GM23338 (cell line): ENCODE measurements at regions not wholly inside any gene's neighbourhood (a gene's known extent, or its start where the extent isn't known, plus 50 kb on each side); places are given as distances from the start of the nearest gene placed in this dataset.

ENCODE experiments used
- ATAC-seq: fragments of 200-7000 bp; cut with Tn5 transposase; 3 replicates; pipeline ENCODE4 v1.9.1; 2020
- DNase-seq: peaks from one replicate; pipeline ENCODE4 v3.0.0-alpha.2; 2015; ENCODE audit warnings: low spot score
- H2AFZ ChIP-seq: fragments of 200-600 bp; sonication (generic); 2 replicates; pipeline ENCODE4 v1.8.0; 2016; ENCODE audit warnings: antibody characterized with exemption, mild to moderate bottlenecking, moderate library complexity
- H3F3A ChIP-seq: fragments of 200-600 bp; sonication (generic); replicated peaks from 2 replicates; pipeline ENCODE4 v1.8.0; 2017; ENCODE audit warnings: antibody characterized with exemption, mixed run types, low read depth
- H3K27ac ChIP-seq: fragments of 200-600 bp; sonication (generic); 2 replicates; pipeline ENCODE4 v1.6.1; 2016; ENCODE audit warnings: low read depth
- H3K27me3 ChIP-seq: fragments of 200-600 bp; sonication (generic); 2 replicates; pipeline ENCODE4 v1.8.0; 2016; ENCODE audit warnings: mild to moderate bottlenecking, mixed run types, moderate library complexity; ENCODE audit not compliant: insufficient read depth
- H3K36me3 ChIP-seq: fragments of 200-600 bp; sonication (generic); 2 replicates; pipeline ENCODE4 v1.8.0; 2016; ENCODE audit warnings: mild to moderate bottlenecking; ENCODE audit not compliant: insufficient read depth
- H3K4me1 ChIP-seq: fragments of 200-600 bp; sonication (generic); 2 replicates; pipeline ENCODE4 v1.8.0; 2016; ENCODE audit warnings: mild to moderate bottlenecking, moderate library complexity; ENCODE audit not compliant: insufficient read depth
- H3K4me2 ChIP-seq: fragments of 200-600 bp; sonication (generic); 2 replicates; pipeline ENCODE4 v1.7.1; 2017; ENCODE audit warnings: mixed run types
- H3K4me3 ChIP-seq: fragments of 200-600 bp; sonication (generic); 2 replicates; pipeline ENCODE4 v1.6.1; 2016; ENCODE audit warnings: mixed run types
- H3K79me2 ChIP-seq: fragments of 200-600 bp; sonication (generic); replicated peaks from 2 replicates; pipeline ENCODE4 v1.8.0; 2017; ENCODE audit warnings: mild to moderate bottlenecking; ENCODE audit not compliant: insufficient read depth
- H3K9me2 ChIP-seq: fragments of 200-600 bp; sonication (generic); 2 replicates; pipeline ENCODE4 v1.8.0; 2017; ENCODE audit not compliant: insufficient read depth
- H4K20me1 ChIP-seq: fragments of 200-600 bp; sonication (generic); replicated peaks from 2 replicates; pipeline ENCODE4 v1.8.0; 2017; ENCODE audit warnings: mild to moderate bottlenecking; ENCODE audit not compliant: insufficient read depth
- H3K27ac Mint-ChIP-seq: 2 replicates; pipeline ENCODE4 v1.8.0; 2020; ENCODE audit warnings: inconsistent platforms, mild to moderate bottlenecking, moderate library complexity, mixed read lengths
- H3K27me3 Mint-ChIP-seq: 3 replicates; pipeline ENCODE4 v1.8.0; 2022; ENCODE audit warnings: low read depth, mild to moderate bottlenecking, moderate library complexity, mixed read lengths, inconsistent platforms; ENCODE audit not compliant: insufficient read depth, poor library complexity
- H3K36me3 Mint-ChIP-seq: 3 replicates; pipeline ENCODE4 v1.8.0; 2021; ENCODE audit warnings: low read depth, mild to moderate bottlenecking, inconsistent platforms, moderate library complexity, mixed read lengths
- H3K4me1 Mint-ChIP-seq: 3 replicates; pipeline ENCODE4 v1.8.0; 2020; ENCODE audit warnings: mild to moderate bottlenecking, inconsistent platforms, mixed read lengths
- H3K4me3 Mint-ChIP-seq: 3 replicates; pipeline ENCODE4 v1.8.0; 2021; ENCODE audit warnings: moderate library complexity, mild to moderate bottlenecking, inconsistent platforms, mixed read lengths
- H3K9me3 Mint-ChIP-seq: 3 replicates; pipeline ENCODE4 v1.8.0; 2020; ENCODE audit warnings: moderate library complexity, mild to moderate bottlenecking, inconsistent platforms, mixed read lengths
- CREB1 ChIP-seq: fragments of 250-450 bp; sonication (Bioruptor Pico); IDR thresholded peaks from 2 replicates; pipeline ENCODE4 v1.5.0; 2020; ENCODE audit warnings: low read depth, mild to moderate bottlenecking, moderate library complexity
- CTCF ChIP-seq, 2 experiments: fragments of 200-600 bp in 1 of 2; sonication (generic) in 1 of 2; conservative IDR thresholded peaks; 2 replicates each; pipeline versions ENCODE4 v1.5.1 to v1.6.1; 2016 to 2017; ENCODE audit warnings: antibody characterized with exemption in 2 of 2, low read depth in 2 of 2, mild to moderate bottlenecking in 2 of 2, moderate library complexity in 1 of 2
- ETS1 ChIP-seq: IDR thresholded peaks from 2 replicates; pipeline ENCODE4 v1.6.1; 2016; ENCODE audit warnings: antibody characterized with exemption
- EZH2 ChIP-seq: fragments of 200-600 bp; sonication (generic); IDR thresholded peaks from one replicate; pipeline ENCODE4 v1.8.0; 2017; ENCODE audit warnings: antibody characterized with exemption, mild to moderate bottlenecking, low read depth; ENCODE audit not compliant: unreplicated experiment
- EZH2phosphoT487 ChIP-seq: fragments of 200-600 bp; sonication (generic); IDR thresholded peaks from one replicate; pipeline ENCODE4 v1.8.1; 2018; ENCODE audit warnings: antibody characterized with exemption; ENCODE audit not compliant: unreplicated experiment
- JUNB ChIP-seq: IDR thresholded peaks from one replicate; pipeline ENCODE4 v1.6.1; 2016; ENCODE audit warnings: antibody characterized with exemption; ENCODE audit not compliant: unreplicated experiment
- NANOG ChIP-seq: IDR thresholded peaks from 2 replicates; pipeline ENCODE4 v1.6.1; 2016; ENCODE audit warnings: antibody characterized with exemption, borderline replicate concordance
- POLR2AphosphoS5 ChIP-seq: IDR thresholded peaks from 2 replicates; pipeline ENCODE4 v1.6.1; 2016; ENCODE audit warnings: antibody characterized with exemption, low read depth
- STAT1 ChIP-seq: IDR thresholded peaks from one replicate; pipeline ENCODE4 v1.6.1; 2016; ENCODE audit warnings: antibody characterized with exemption; ENCODE audit not compliant: unreplicated experiment
- ZNF114 ChIP-seq: fragments of 250-450 bp; sonication (Bioruptor Pico); IDR thresholded peaks from 2 replicates; pipeline ENCODE4 v1.5.0; 2020; ENCODE audit warnings: mild to moderate bottlenecking, moderate library complexity
- TF ChIP-seq, protein P1 (sequence below): IDR thresholded peaks from one replicate; pipeline ENCODE4 v1.6.1; 2018; ENCODE audit warnings: antibody characterized with exemption; ENCODE audit not compliant: unreplicated experiment
- TF ChIP-seq, protein P2 (sequence below): fragments of 250-450 bp; sonication (Bioruptor Pico); IDR thresholded peaks from 2 replicates; pipeline ENCODE4 v1.5.0; 2020; ENCODE audit warnings: mild to moderate bottlenecking, moderate library complexity

DNA sequence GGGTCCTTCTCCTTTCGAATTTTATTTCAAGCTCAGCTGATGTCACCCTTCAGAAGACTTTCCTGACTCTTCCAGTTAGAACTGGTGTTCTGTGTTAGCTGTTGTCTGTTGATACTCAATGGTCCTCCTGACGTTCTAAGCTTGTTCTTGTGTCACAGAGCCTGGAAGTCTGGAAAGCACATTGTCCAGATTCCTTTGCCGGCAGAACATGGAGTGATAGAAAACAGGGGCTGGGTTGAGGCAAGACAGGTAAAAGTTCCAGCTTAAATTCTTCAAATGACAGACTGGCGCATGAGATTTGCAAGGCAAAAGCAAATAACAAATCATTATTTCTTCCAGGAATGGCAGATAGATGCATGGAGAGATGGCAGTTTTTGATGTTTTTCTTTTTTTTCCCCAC is 102.0 kb upstream of the CLSTN2 start (continued):
- TF ChIP-seq ETS1 = no peak

DNA sequence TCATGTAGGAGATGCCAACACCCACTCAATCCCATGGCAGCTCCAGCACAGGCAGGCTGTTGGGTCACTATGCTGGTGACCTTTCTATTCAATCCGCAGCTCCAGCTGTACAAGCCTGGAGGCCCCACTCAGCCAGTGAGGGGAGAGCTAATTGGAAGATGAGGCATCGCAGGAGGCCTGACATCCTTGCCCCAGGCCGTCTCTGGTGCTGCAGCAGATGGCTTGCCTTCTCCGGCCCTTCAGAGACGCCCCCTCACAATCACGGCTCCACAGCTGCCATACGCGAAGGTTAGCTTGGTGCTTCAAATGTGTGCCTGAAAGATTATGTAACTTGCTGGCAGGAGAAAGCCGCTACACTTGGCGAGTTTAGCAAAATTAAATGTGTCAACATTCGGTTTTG is 104.2 kb upstream of the CLSTN2 start:
- Mint-ChIP-seq H3K36me3 (no peaks in the 10 kb centered on the region), H3K9me3 (no peaks in the 10 kb centered on the region), H3K4me3 (no peak overlapping the region), H3K27me3 (peaks cover 3% of the 10 kb centered on the region), H3K4me1 (no peaks in the 10 kb centered on the region; the same call in 2 of the 3 replicates), H3K27ac (no peak overlapping the region)
- no peaks in the 10 kb centered on the region for H3K36me3 ChIP-seq
- H3K9me2 ChIP-seq = peaks cover 11% of the 10 kb centered on the region
- H3K4me3 ChIP-seq = no peak overlapping the region
- no peaks in the 10 kb centered on the region for H4K20me1 ChIP-seq
- DNase-seq = no peak
- H3K4me2 ChIP-seq = no peak overlapping the region
- H3F3A ChIP-seq = no peaks in the 10 kb centered on the region
- no peak; the same call in 1 of the 3 replicates for ATAC-seq
- H3K79me2 ChIP-seq = no peaks in the 10 kb centered on the region
- no peak overlapping the region for H2AFZ ChIP-seq
- no peaks in the 10 kb centered on the region for H3K27me3 ChIP-seq
- H3K27ac ChIP-seq = no peak overlapping the region
- no peaks in the 10 kb centered on the region for H3K4me1 ChIP-seq
- TF ChIP-seq JUNB = no peak
- no peak for TF ChIP-seq STAT1
- TF ChIP-seq, protein P1, sequence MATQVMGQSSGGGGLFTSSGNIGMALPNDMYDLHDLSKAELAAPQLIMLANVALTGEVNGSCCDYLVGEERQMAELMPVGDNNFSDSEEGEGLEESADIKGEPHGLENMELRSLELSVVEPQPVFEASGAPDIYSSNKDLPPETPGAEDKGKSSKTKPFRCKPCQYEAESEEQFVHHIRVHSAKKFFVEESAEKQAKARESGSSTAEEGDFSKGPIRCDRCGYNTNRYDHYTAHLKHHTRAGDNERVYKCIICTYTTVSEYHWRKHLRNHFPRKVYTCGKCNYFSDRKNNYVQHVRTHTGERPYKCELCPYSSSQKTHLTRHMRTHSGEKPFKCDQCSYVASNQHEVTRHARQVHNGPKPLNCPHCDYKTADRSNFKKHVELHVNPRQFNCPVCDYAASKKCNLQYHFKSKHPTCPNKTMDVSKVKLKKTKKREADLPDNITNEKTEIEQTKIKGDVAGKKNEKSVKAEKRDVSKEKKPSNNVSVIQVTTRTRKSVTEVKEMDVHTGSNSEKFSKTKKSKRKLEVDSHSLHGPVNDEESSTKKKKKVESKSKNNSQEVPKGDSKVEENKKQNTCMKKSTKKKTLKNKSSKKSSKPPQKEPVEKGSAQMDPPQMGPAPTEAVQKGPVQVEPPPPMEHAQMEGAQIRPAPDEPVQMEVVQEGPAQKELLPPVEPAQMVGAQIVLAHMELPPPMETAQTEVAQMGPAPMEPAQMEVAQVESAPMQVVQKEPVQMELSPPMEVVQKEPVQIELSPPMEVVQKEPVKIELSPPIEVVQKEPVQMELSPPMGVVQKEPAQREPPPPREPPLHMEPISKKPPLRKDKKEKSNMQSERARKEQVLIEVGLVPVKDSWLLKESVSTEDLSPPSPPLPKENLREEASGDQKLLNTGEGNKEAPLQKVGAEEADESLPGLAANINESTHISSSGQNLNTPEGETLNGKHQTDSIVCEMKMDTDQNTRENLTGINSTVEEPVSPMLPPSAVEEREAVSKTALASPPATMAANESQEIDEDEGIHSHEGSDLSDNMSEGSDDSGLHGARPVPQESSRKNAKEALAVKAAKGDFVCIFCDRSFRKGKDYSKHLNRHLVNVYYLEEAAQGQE = no peak
- TF ChIP-seq EZH2 = no peak
- no peak for TF ChIP-seq CREB1 (CRISPR knock-in tag)
- no peak for TF ChIP-seq EZH2phosphoT487
- no peak for TF ChIP-seq ETS1
- TF ChIP-seq CTCF (conservative IDR thresholded peaks at IDR 0.05; ENCODE audit: low read depth in 2 of 2) = no peak
- TF ChIP-seq, protein P2, sequence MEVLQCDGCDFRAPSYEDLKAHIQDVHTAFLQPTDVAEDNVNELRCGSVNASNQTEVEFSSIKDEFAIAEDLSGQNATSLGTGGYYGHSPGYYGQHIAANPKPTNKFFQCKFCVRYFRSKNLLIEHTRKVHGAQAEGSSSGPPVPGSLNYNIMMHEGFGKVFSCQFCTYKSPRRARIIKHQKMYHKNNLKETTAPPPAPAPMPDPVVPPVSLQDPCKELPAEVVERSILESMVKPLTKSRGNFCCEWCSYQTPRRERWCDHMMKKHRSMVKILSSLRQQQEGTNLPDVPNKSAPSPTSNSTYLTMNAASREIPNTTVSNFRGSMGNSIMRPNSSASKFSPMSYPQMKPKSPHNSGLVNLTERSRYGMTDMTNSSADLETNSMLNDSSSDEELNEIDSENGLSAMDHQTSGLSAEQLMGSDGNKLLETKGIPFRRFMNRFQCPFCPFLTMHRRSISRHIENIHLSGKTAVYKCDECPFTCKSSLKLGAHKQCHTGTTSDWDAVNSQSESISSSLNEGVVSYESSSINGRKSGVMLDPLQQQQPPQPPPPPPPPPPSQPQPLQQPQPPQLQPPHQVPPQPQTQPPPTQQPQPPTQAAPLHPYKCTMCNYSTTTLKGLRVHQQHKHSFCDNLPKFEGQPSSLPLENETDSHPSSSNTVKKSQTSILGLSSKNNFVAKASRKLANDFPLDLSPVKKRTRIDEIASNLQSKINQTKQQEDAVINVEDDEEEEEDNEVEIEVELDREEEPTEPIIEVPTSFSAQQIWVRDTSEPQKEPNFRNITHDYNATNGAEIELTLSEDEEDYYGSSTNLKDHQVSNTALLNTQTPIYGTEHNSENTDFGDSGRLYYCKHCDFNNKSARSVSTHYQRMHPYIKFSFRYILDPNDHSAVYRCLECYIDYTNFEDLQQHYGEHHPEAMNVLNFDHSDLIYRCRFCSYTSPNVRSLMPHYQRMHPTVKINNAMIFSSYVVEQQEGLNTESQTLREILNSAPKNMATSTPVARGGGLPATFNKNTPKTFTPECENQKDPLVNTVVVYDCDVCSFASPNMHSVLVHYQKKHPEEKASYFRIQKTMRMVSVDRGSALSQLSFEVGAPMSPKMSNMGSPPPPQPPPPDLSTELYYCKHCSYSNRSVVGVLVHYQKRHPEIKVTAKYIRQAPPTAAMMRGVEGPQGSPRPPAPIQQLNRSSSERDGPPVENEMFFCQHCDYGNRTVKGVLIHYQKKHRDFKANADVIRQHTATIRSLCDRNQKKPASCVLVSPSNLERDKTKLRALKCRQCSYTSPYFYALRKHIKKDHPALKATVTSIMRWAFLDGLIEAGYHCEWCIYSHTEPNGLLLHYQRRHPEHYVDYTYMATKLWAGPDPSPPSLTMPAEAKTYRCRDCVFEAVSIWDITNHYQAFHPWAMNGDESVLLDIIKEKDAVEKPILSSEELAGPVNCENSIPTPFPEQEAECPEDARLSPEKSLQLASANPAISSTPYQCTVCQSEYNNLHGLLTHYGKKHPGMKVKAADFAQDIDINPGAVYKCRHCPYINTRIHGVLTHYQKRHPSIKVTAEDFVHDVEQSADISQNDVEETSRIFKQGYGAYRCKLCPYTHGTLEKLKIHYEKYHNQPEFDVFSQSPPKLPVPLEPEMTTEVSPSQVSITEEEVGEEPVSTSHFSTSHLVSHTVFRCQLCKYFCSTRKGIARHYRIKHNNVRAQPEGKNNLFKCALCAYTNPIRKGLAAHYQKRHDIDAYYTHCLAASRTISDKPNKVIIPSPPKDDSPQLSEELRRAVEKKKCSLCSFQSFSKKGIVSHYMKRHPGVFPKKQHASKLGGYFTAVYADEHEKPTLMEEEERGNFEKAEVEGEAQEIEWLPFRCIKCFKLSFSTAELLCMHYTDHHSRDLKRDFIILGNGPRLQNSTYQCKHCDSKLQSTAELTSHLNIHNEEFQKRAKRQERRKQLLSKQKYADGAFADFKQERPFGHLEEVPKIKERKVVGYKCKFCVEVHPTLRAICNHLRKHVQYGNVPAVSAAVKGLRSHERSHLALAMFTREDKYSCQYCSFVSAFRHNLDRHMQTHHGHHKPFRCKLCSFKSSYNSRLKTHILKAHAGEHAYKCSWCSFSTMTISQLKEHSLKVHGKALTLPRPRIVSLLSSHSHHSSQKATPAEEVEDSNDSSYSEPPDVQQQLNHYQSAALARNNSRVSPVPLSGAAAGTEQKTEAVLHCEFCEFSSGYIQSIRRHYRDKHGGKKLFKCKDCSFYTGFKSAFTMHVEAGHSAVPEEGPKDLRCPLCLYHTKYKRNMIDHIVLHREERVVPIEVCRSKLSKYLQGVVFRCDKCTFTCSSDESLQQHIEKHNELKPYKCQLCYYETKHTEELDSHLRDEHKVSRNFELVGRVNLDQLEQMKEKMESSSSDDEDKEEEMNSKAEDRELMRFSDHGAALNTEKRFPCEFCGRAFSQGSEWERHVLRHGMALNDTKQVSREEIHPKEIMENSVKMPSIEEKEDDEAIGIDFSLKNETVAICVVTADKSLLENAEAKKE (CRISPR knock-in tag) = no peak
- TF ChIP-seq ZNF114 = no peak
- no peak for TF ChIP-seq POLR2AphosphoS5
- no peak for TF ChIP-seq NANOG
